ENCODE measurements at regions not wholly inside any gene's neighbourhood (a gene's known extent, or its start where the extent isn't known, plus 50 kb on each side); places are given as distances from the start of the nearest gene placed in this dataset.

- TF ChIP-seq POLR2A (IDR thresholded peaks at IDR 0.05; ENCODE audit: low read depth, low read length): no peak
- no peak for TF ChIP-seq MYC (IDR thresholded peaks at IDR 0.05; ENCODE audit: low read depth, low read length)
- TF ChIP-seq, protein P1, sequence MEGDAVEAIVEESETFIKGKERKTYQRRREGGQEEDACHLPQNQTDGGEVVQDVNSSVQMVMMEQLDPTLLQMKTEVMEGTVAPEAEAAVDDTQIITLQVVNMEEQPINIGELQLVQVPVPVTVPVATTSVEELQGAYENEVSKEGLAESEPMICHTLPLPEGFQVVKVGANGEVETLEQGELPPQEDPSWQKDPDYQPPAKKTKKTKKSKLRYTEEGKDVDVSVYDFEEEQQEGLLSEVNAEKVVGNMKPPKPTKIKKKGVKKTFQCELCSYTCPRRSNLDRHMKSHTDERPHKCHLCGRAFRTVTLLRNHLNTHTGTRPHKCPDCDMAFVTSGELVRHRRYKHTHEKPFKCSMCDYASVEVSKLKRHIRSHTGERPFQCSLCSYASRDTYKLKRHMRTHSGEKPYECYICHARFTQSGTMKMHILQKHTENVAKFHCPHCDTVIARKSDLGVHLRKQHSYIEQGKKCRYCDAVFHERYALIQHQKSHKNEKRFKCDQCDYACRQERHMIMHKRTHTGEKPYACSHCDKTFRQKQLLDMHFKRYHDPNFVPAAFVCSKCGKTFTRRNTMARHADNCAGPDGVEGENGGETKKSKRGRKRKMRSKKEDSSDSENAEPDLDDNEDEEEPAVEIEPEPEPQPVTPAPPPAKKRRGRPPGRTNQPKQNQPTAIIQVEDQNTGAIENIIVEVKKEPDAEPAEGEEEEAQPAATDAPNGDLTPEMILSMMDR (IDR thresholded peaks at IDR 0.05; ENCODE audit: extremely low read depth in 1 of 2, insufficient read depth in 1 of 2, low read depth in 1 of 2, low read length in 2 of 2): no peak
- no peak for TF ChIP-seq EZH2 (IDR thresholded peaks at IDR 0.05; ENCODE audit: borderline replicate concordance, low read depth, low read length, severe bottlenecking)
- no peak for TF ChIP-seq JUN (IDR thresholded peaks at IDR 0.05; ENCODE audit: borderline replicate concordance, insufficient read depth, insufficient read length, low read depth)
- TF ChIP-seq MAX (IDR thresholded peaks at IDR 0.05; ENCODE audit: insufficient read depth, insufficient read length): no peak
- TF ChIP-seq FOS (IDR thresholded peaks at IDR 0.05; ENCODE audit: borderline replicate concordance, insufficient read depth, low read length): no peak
- TF ChIP-seq POLR2AphosphoS5 (IDR thresholded peaks at IDR 0.05; ENCODE audit: insufficient read depth, low read depth, low read length): no peak
Observed at GRCh38 chr11:92046103-92046502, 178.5 kb upstream of the FAT3 start.

All from endothelial cell of umbilical vein (primary cell).